Aorta (tissue), 5 donors: ENCODE measurements at regions not wholly inside any gene's neighbourhood (a gene's known extent, or its start where the extent isn't known, plus 50 kb on each side); places are given as distances from the start of the nearest gene placed in this dataset.

Experiments used
- ATAC-seq: fragments of 200-7000 bp; cut with Tn5 transposase; one replicate; pipeline ENCODE4 v1.9.1; 2022; ENCODE audit warnings: moderate library complexity; ENCODE audit not compliant: low FRiP score
- DNase-seq, 2 donors: peaks; one replicate each; pipeline ENCODE4 v3.0.0-alpha.2; 2020
- H3K27ac ChIP-seq, 2 donors: one replicate each; pipeline ENCODE4 v1.5.1; 2013; ENCODE audit warnings: low read length in 2 of 2, mild to moderate bottlenecking in 2 of 2, moderate library complexity in 2 of 2, control low read depth in 1 of 2, inconsistent platforms in 1 of 2, low read depth in 1 of 2
- H3K27me3 ChIP-seq, 2 donors: one replicate each; pipeline ENCODE4 v1.6.1; 2013; ENCODE audit warnings: control low read depth in 1 of 2, low read length in 1 of 2, mild to moderate bottlenecking in 1 of 2, moderate library complexity in 1 of 2; ENCODE audit not compliant: insufficient read depth in 2 of 2, control insufficient read depth in 1 of 2
- H3K36me3 ChIP-seq, 2 donors: one replicate each; pipeline ENCODE4 v1.6.1; 2013; ENCODE audit warnings: control low read depth in 1 of 2, low read length in 1 of 2, mild to moderate bottlenecking in 1 of 2; ENCODE audit not compliant: insufficient read depth in 2 of 2, control insufficient read depth in 1 of 2
- H3K4me1 ChIP-seq, 2 donors: one replicate each; pipeline ENCODE4 v1.6.1; 2013; ENCODE audit warnings: low read length in 2 of 2, control low read depth in 1 of 2, mild to moderate bottlenecking in 1 of 2, moderate library complexity in 1 of 2; ENCODE audit not compliant: insufficient read depth in 2 of 2, control insufficient read depth in 1 of 2
- H3K4me3 ChIP-seq, 2 donors: one replicate each; pipeline ENCODE4 v1.5.1; 2013; ENCODE audit warnings: low read length in 2 of 2, control low read depth in 1 of 2, mild to moderate bottlenecking in 1 of 2
- H3K9me3 ChIP-seq: one replicate; pipeline ENCODE4 v1.6.1; 2013; ENCODE audit warnings: mild to moderate bottlenecking, low read length; ENCODE audit not compliant: control insufficient read depth
- WGBS, 2 donors: extraction: QIAGEN DNeasy Blood & Tissue Kit; methylation state at CpG; one replicate each; pipeline ENCODE4 v1.1.7; 2013; 5-methylcytosine and 5-hydroxymethylcytosine counted together
- intact Hi-C, 2 donors: fragments of 100-400 bp; cut with DNase I; formaldehyde crosslinking; loops; one replicate each; pipeline versions ENCODE4 v1.14.2 to v1.15.0; 2022
- donor health status: healthy with polysubstance abuse.
- donor health status: Bipolar disorder and iron deficiency.
- donor health status: DM: no; HTN: no; CAD: no.
- donor health status: DM: no; HTN: no; CAD: no.
- donor health status: DM: yes; HTN: yes; CAD: no.

DNA sequence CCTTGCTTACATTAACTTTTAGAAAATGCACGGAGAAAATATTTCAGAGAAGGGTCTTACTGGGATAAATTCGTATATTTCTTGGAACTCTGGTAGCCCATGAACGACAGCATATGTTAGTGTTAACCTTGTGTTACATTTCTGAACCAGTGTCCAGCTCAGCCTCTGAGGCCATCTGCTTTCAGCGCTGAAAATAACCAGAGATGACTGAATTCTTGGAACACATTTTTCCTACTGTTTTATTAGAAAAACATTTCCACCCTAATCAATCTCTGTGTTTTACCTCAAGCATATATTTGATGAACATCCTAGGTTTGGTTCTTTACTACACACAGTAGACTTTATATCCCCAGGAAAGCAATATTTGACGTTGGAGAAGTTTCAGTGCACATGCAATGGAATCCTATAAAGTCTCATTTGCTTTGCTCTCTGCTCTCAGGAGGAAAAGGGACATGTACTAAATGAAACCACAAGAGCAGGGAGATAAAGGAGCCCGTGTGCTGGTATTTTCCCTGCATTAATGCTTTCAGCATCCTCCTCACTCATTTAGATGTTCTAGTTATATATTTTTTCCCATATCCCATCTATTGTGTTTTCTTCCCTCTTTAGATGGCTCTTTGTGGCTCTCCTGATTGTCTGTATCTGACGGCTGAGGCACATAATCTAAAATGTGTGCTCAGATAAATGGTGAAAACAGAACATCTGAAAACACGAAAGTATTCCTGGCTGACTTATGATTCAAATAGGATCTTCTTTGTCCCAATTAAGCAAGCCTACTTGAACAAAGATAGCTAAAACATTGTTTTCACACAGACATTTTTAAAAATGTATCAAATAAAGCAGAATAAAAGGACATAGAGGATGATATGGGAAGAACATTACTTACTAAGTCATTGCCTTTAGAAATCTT lies 151.7 kb upstream of the KCNMB2 start:
- intact Hi-C loops = loop anchor here (5.0 to 10.0 kb wide), 6 partner anchors 480 to 1510 kb away; no protein-coding TSS in a partner anchor
- ATAC-seq = peak; percentile 68
- peaks cover 4 to 8% of the 10 kb centered on the region in 2 donors for H3K4me1 ChIP-seq
- no peaks in the 10 kb centered on the region for H3K9me3 ChIP-seq
- no peaks in the 10 kb centered on the region for H3K27me3 ChIP-seq
- H3K36me3 ChIP-seq = no peaks in the 10 kb centered on the region
- 13 to 16% methylated on average over 8 of the region's 8 CpGs for WGBS, 2 donors
- no peak overlapping the region for H3K4me3 ChIP-seq
- H3K27ac ChIP-seq = peak overlapping the region; percentile 75 to 77
- no peak for DNase-seq

DNA sequence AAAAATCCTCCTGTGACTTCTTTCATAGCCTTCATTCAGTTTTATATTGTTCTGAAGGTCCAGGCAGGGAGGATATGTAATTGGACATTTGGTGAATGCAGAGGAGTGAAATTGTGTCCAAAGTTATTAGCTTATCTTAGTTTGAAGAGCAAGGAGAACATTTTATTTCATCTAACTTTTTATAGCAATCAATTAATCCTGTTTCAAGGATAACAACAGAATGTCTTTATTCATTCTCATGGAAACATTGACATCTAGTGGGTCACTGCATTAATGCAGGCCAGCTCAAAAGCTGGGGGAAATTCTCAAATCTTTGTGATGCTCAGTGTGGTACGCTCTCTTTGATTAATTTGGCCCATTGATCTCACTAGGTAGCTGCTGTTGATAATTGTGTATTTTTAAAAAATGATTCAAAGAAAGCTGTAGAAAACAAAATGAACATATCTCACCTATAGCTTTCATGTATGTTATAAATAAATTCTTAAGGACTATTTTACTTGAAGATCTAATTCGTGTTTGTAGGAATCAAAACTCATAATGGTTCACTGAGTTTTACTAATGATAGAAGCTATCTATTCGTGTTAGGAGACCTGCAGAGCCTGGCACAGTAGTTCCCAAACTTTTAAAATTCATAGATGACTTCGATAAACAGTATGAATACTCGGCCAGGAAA lies 150.8 kb upstream of the KCNMB2 start:
- DNase-seq = no peak
- no peaks in the 10 kb centered on the region for H3K36me3 ChIP-seq
- H3K9me3 ChIP-seq = no peaks in the 10 kb centered on the region
- WGBS, 2 donors = 47 to 49% methylated on average over 5 of the region's 5 CpGs
- H3K27me3 ChIP-seq = no peaks in the 10 kb centered on the region
- intact Hi-C loops = loop anchor here (5.0 to 10.0 kb wide), 6 partner anchors 481 to 1511 kb away; no protein-coding TSS in a partner anchor
- peaks cover 4 to 8% of the 10 kb centered on the region in 2 donors for H3K4me1 ChIP-seq
- no peak overlapping the region for H3K27ac ChIP-seq
- peak; percentile 82 for ATAC-seq
- H3K4me3 ChIP-seq = no peak overlapping the region

DNA sequence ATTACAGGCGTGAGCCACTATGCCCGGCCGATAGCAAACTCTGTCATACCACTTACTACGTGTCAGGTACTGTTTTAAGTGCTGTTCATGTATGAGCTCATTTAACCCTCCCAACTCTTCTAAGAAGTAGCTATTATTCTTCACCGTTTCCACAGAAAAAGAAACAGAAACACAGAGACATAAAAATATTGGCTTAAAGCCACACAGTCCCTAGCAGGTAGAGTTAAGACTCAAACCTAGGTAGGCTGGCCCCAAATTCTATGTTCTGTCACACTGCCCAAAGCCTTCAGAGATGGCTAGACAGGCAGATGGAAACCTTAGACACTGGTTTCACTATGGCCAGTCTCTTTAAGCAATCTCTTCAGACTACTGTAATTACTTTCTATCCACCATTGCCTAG lies 149.8 kb upstream of the KCNMB2 start:
- Histone ChIP-seq H3K27me3 (no peaks in the 10 kb centered on the region), H3K4me1 (peaks cover 4 to 8% of the 10 kb centered on the region in 2 donors), H3K4me3 (no peak overlapping the region), H3K9me3 (no peaks in the 10 kb centered on the region), H3K36me3 (no peaks in the 10 kb centered on the region), H3K27ac (no peak overlapping the region)
- intact Hi-C loops = loop anchor here (5.0 to 10.0 kb wide), 6 partner anchors 482 to 1512 kb away; no protein-coding TSS in a partner anchor
- DNase-seq (no peak), ATAC-seq (no peak)
- WGBS, 2 donors = 75 to 77% methylated on average over 5 of the region's 5 CpGs

DNA sequence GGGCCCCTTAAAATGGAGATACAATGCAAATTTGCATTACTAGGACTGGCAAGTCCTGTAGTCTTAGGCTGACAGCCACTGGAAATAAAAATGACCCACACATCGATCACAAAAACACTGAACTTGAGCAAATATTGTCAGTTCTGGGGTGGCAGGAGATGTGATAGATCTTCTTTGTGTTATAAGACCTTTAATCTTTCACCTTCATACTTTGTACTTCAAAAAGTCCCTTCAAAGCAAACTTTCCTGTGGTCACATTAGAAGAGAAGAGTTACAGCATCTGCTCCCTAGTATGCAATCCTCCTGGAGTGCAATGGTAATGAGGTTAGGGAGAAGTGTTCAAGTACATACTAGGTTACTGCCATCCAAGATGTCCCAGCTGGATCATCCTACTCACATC lies 149.4 kb upstream of the KCNMB2 start:
- no peaks in the 10 kb centered on the region for H3K27me3 ChIP-seq
- WGBS, 2 donors = 43 to 61% methylated on average over 1 of the region's 1 CpG
- no peaks in the 10 kb centered on the region for H3K36me3 ChIP-seq
- H3K4me3 ChIP-seq = no peak overlapping the region
- ATAC-seq (no peak), DNase-seq (no peak)
- H3K9me3 ChIP-seq = no peaks in the 10 kb centered on the region
- H3K27ac ChIP-seq = no peak overlapping the region
- intact Hi-C loops = loop anchor here (5.0 to 10.0 kb wide), 6 partner anchors 482 to 1512 kb away; no protein-coding TSS in a partner anchor
- peaks cover 4 to 7% of the 10 kb centered on the region in 2 donors for H3K4me1 ChIP-seq

DNA sequence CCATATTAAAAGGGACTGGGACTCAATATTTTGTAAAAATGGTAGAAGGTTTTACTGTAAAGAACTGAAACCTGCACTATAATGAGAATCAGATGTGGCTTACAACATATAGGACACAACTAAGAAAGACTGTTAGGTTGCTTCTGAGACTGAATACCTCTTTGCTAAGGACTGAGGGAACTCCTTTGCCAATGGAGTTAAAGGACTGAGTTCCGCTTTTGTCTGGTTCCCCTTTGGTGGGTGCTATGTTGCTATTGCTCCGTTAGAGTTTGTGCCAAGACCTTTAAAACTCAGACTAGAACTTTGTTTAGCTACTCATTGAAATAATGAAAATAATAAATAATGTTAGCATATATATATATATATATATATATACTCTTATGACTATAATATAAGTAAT lies 147.8 kb upstream of the KCNMB2 start:
- H3K27me3 ChIP-seq = no peaks in the 10 kb centered on the region
- no peak for DNase-seq
- H3K36me3 ChIP-seq = no peaks in the 10 kb centered on the region
- no peak overlapping the region for H3K4me3 ChIP-seq
- no peak for ATAC-seq
- H3K27ac ChIP-seq = no peak overlapping the region
- no peaks in the 10 kb centered on the region for H3K9me3 ChIP-seq
- 90 to 94% methylated on average over 2 of the region's 2 CpGs for WGBS, 2 donors
- intact Hi-C loops = loop anchor here (5.0 to 10.0 kb wide), 6 partner anchors 484 to 1514 kb away; no protein-coding TSS in a partner anchor
- H3K4me1 ChIP-seq = peaks cover 0 to 4% of the 10 kb centered on the region in 2 donors

DNA sequence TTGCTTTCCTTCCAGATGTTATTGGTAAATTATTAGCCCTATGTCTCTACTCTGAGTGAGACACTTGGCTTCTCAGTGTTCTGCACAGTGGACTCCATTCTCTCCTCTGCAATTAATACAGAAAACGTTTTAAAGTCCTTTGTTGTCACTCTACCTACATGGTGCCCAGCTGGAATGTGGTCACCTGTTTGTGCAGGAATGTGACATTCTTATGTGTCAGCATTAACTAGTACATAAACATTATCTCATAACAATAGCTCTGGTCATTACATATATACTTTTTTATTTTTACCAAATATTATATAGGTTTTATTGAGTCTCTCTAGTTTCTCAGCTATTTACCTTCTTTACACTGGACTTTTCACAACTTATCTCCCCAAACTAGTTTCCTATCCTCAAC lies 147.0 kb upstream of the KCNMB2 start:
- no peaks in the 10 kb centered on the region for H3K9me3 ChIP-seq
- H3K4me3 ChIP-seq = no peak overlapping the region
- no peak overlapping the region for H3K27ac ChIP-seq
- DNase-seq = no peak
- 45 to 46% methylated on average over 1 of the region's 1 CpG for WGBS, 2 donors
- peaks cover 0 to 3% of the 10 kb centered on the region in 2 donors for H3K4me1 ChIP-seq
- no peak for ATAC-seq
- no peaks in the 10 kb centered on the region for H3K27me3 ChIP-seq
- intact Hi-C loops = loop anchor here (5.0 to 10.0 kb wide), 6 partner anchors 484 to 1514 kb away; no protein-coding TSS in a partner anchor
- no peaks in the 10 kb centered on the region for H3K36me3 ChIP-seq

DNA sequence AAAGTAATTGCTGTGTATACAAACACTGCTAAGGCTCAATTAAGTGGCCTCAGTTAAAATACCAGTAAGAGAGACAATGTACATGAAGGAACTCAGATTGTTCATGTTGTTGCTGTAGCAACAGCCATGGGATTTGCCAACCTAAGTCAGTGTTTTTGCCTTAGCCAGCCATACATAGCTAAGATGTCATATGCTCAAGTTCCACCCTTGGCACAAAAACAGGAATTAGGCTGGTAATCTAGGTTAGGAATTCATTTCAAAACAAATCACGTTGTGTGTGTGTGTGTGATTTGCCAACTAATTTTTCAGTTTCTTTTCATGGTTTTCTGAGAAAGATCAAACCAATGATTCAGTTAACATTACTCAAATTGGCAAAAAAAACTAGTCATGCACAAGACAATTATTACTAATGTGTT lies 143.7 kb upstream of the KCNMB2 start:
- Histone ChIP-seq H3K4me3 (no peak overlapping the region), H3K27ac (no peak overlapping the region), H3K27me3 (no peaks in the 10 kb centered on the region), H3K36me3 (no peaks in the 10 kb centered on the region), H3K4me1 (no peaks in the 10 kb centered on the region), H3K9me3 (no peaks in the 10 kb centered on the region)
- no peak for DNase-seq
- WGBS, 2 donors = 0 to 1% methylated on average over 1 of the region's 1 CpG
- intact Hi-C loops = no loop called here
- no peak for ATAC-seq

DNA sequence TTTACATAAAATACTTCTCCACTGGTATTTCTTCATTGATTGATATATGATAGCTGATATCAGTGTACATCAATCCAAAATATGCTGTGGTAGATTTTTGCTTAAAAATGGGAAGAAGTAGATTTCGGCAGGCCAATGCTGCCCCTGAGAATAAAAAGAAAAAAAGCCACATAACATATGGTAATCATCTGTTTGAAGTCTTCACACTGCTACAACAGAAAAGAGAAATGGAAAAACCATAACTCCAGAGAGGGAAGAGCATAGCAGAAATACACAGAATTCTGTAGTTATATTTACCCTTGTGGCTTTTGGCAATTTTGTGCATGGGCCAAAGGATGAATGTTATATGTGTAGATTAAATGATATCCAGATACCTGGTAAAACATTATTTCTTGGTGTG lies 143.1 kb upstream of the KCNMB2 start:
- no peak for ATAC-seq
- 30 to 74% methylated on average over 1 of the region's 1 CpG for WGBS, 2 donors
- H3K36me3 ChIP-seq = no peaks in the 10 kb centered on the region
- no peak for DNase-seq
- H3K9me3 ChIP-seq = no peaks in the 10 kb centered on the region
- peak overlapping the region in 1 of 2 donors; percentile 64 for H3K27ac ChIP-seq
- H3K4me1 ChIP-seq = no peaks in the 10 kb centered on the region
- no peaks in the 10 kb centered on the region for H3K27me3 ChIP-seq
- intact Hi-C loops = no loop called here
- no peak overlapping the region for H3K4me3 ChIP-seq
